HG03565 (cell line): ENCODE measurements at regions not wholly inside any gene's neighbourhood (a gene's known extent, or its start where the extent isn't known, plus 50 kb on each side); places are given as distances from the start of the nearest gene placed in this dataset.

Source experiments
- ATAC-seq: cut with Tn5 transposase; IDR thresholded peaks from one replicate; pipeline ENCODE4 v1.9.1; 2021; ENCODE audit warnings: mild to moderate bottlenecking, moderate library complexity; ENCODE audit not compliant: unreplicated experiment

GRCh38 chr13:33512880-33513554 lies 227.5 kb upstream of the STARD13 start:
- ATAC-seq: no peak

- no peak for ATAC-seq
These were observed 228.8 kb upstream of the STARD13 start for GRCh38 chr13:33514362-33514761.

- no peak for ATAC-seq
These were observed 229.6 kb upstream of the STARD13 start for GRCh38 chr13:33515146-33515545.

GRCh38 chr13:33518452-33518851 lies 232.9 kb upstream of the STARD13 start:
- ATAC-seq: no peak

GRCh38 chr13:33519561-33520467 lies 234.3 kb upstream of the STARD13 start:
- ATAC-seq: no peak

GRCh38 chr13:33520468-33520839 lies 234.9 kb upstream of the STARD13 start:
- no peak for ATAC-seq

- ATAC-seq: no peak
These were observed 238.5 kb upstream of the STARD13 start for GRCh38 chr13:33524086-33524485.

- ATAC-seq: no peak
These were observed 240.2 kb upstream of the STARD13 start for GRCh38 chr13:33525763-33526162.

- no peak for ATAC-seq
These were observed 241.2 kb upstream of the STARD13 start for GRCh38 chr13:33526718-33527117.

GRCh38 chr13:33528896-33529295 lies 243.3 kb upstream of the STARD13 start:
- ATAC-seq: no peak

- ATAC-seq: no peak
These were observed 245.9 kb upstream of the STARD13 start for GRCh38 chr13:33531484-33531883.

- ATAC-seq: no peak
These were observed 249.5 kb upstream of the STARD13 start for GRCh38 chr13:33535061-33535460.

GRCh38 chr13:33536601-33537000 lies 251.0 kb upstream of the STARD13 start:
- no peak for ATAC-seq

GRCh38 chr13:33537026-33537425 lies 251.5 kb upstream of the STARD13 start:
- no peak for ATAC-seq

GRCh38 chr13:33537676-33538075 lies 252.1 kb upstream of the STARD13 start:
- no peak for ATAC-seq

GRCh38 chr13:33541456-33541855 lies 255.9 kb upstream of the STARD13 start:
- ATAC-seq: no peak

- no peak for ATAC-seq
These were observed 256.4 kb upstream of the STARD13 start for GRCh38 chr13:33541962-33542308.

GRCh38 chr13:33542309-33543088 lies 256.9 kb upstream of the STARD13 start:
- ATAC-seq: peak; percentile 83

- ATAC-seq: no peak
These were observed 257.5 kb upstream of the STARD13 start for GRCh38 chr13:33543089-33543459.

- ATAC-seq: no peak
These were observed 258.2 kb upstream of the STARD13 start for GRCh38 chr13:33543631-33544265.

- no peak for ATAC-seq
These were observed 258.8 kb upstream of the STARD13 start for GRCh38 chr13:33544308-33544707.
